NCI-H2107 (cell line): ENCODE measurements at regions not wholly inside any gene's neighbourhood (a gene's known extent, or its start where the extent isn't known, plus 50 kb on each side); places are given as distances from the start of the nearest gene placed in this dataset.

Experiments
- DNase-seq: peaks from one replicate; lab custom pipeline; 2025; lab: John Stamatoyannopoulos, UW

DNA sequence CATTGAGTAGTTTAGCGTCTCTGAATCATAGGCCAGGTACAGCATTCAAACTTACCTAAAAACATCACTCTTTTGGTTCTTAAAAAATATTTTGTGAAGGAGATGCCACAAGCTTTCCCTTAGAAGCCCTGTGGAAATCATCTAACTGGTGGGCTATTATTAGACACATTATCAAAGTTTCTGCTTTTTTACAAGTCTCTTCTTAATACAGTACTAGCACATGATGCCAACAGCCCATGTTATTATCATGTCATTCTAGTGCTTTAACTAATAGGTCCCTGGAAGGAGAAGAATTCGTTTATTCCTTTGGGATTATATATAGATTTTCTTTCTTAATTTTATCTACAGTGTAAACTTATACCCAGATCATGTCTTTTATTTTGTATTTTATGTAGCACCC lies 146.0 kb upstream of the PTPRK start:
- no peak for DNase-seq

DNA sequence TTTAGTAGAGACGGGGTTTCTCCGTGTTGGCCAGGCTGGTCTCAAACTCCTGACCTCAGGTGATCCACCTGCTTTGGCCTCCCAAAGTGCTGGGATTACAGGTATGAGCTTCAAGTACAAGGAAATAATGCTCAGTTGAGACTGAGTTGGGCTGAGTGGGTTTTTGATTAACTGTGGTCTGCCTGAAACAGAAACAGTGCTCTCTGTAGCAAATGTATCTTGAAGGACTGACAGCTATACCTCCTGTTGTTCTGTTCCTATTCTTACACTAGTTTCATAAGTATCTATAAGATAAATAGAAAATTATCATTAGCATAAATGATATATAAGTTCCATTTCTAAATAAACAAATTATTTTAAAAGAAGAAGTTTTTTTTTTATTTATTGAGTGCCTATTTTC lies 142.8 kb upstream of the PTPRK start:
- no peak for DNase-seq

DNA sequence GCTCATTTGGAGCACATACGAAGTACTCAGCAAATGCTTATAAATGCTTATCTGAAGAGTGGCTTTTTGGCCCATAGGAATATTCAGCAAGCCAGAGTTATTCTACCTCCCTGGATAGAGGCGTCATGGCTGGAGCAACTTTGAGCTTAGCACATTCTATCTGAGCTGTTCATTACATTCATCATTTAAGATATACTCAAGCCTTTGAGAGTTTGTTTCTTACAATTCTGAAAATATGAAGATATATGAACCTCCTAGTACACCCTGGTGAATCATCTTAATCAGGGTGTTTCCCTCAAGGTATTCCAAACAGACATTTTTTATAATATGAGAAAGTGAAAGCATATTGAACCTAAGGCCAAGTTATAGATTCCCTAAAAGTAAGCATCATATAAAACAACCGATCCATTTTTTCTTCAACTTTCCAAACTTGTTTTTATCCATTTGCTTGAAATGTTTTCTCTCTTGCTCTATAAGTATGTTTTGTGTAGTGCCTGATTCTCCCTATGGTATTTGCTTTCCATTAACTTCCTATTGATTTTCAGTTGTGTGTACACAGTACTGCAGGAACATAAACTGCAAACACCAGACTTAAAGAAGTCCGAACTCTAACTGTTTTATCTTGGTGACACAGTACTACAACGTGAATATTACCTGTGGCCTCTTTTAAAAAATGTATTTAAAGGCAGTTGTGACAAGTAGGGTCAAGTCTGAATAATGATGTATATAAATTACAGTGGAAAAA lies 139.7 kb upstream of the PTPRK start:
- no peak for DNase-seq

DNA sequence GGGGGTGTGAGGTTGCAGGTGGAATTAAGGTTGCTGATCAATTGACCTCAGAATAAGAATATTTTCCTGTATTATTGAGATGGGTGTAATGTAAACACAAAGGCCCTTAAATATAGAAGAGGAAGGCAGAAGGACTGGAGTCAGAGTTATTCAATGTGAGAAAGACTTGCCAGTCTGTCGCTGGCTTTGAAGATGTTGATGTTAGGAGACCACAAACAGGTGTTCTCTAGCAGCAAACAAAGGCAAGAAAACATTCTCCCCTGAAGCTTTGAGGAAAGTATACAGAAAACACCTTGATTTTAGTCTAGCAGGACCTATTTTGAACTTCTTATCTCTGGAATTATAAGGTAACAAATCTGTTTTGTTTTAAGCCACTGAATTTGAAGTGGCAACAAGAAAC lies 138.9 kb upstream of the PTPRK start:
- DNase-seq, result no peak

DNA sequence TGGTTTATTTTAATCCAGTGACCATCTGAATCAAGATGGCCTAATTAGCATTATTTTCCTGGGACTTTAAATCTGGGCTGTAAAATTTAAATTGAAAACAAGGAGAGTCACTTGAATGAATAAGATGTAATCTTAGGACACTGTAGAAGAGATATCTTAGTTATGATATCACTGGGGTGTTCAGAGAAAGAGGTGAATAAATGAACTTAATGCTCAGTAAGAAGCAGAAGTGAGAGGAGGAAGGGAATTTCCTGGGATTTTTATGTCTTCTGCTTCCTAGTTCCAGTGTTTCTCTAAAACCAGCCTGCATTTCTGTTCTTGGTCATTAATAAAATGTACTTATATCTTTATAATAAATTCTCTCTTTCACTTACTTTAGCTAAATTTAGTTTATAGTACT lies 136.8 kb upstream of the PTPRK start:
- DNase-seq, result no peak

DNA sequence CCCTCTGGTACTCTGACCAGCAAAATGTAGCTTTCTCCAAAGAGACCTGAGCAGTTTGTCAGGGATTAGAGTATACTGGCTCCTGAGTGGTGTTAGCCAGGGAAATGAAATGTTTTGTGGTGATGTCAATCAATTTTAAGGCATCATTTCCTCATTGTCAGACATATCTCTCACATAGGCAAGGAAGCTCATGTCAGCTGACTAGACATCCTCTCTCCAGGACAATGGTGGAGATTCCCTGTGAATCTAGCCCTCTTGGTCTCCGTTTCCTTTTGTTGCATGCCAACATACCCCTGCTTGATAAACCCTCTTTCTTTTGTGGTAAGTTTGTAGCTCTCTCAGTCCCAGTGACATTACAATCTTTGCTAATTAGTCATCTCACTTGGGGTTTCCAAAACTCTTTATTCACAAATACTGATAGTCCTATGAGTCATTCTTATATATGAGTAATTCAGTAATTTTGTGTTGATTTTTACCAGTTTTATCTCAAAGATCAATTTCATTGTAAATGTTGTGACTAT lies 135.6 kb upstream of the PTPRK start:
- no peak for DNase-seq

DNA sequence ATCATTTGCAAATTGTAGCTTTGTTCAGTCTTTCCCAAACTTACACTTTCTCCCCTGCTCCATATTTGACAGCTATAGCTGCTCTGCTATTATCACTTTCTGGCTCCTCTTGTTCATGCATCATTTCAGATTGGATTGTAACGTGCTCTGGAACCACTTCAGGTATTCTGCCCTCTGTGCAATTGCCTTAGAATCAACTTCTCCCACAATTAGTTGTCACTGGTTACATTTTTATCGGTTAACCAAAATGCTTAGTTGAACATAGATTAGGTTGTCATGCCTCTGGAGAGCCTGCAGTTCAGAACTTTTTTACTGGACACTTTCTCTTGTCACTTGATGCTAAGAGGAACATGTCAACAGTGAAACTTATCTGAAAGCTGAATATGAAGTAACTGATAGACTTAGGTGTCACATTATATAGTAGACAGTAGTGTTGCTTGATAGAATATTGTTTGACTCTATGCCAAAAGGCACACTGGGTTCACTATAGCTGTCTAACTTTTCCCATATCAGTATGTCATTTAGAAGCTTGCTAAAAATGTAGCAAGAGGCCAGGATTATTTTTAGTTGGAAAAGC lies 127.7 kb upstream of the PTPRK start:
- no peak for DNase-seq

DNA sequence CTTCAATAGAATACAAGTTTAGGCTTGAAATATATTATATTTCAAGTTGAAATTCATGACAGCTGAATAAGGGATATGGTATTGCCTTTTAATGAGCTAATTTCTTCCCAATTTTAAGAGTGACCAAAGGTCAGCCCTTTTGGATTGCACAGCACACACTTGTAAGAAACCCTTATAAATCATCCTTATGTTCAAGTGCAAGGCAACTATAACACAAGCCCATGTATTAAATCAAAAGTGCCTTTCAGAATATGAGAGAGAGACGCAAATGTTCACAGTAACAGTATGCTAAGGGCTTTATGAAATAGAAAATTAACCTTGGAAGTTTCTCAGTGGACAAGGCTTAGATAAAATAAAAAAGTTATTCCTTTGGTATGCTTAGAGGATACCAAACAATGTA lies 121.7 kb upstream of the PTPRK start:
- DNase-seq, result no peak

DNA sequence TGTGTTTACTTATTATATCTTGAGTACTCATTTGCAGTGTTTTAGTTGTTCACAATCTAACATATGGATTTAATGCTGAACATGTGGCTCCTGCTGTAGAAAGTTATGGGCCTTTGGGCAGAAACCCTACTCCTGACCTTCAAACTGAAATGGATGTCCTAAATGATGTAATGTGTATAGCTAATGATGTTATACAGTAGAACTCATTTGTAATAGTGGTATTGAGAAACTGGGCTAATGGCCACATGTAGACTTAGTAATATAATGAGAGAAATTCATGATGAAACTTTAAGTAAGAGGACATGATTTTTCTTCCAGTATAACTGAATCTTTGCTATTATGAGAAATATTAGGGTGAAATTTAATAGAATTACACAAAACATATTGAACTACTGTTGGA lies 121.3 kb upstream of the PTPRK start:
- DNase-seq, result no peak

DNA sequence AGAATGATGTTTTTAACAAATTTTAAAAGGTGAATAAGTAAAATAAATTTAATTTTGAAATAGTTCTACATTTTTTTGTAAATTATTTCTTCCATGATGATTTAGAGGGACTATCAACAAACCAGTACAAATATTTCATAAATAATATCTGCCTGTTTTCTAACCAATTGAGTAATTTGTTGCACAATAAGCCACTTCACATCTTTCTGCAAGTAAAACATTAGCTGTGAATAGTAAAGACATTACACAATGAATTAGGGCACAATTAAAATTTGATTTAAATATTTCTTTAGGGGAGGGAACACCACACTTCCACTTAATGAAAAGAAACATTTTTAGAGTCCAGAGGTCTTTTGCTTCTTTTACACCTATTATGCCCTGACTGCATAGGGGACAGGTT lies 118.4 kb upstream of the PTPRK start:
- DNase-seq, result no peak

DNA sequence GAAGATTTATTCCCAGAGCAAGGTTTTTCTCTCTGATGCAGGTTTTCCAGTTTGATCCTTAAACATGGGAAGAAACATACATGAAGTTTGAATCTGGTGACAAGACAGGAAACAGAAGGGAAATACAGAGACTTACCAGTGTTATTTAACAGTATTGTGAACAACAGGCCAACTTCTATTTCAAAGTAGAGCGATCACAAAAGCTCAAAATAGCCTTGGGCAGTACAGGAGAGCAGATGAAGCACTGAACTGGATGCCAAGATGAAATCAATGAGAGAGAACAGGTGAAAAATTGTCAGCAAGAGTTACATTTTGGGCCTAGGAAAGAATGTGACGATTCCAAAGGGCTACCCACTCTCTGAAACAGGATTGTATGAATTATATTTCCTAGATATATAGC lies 114.8 kb upstream of the PTPRK start:
- DNase-seq, result no peak

DNA sequence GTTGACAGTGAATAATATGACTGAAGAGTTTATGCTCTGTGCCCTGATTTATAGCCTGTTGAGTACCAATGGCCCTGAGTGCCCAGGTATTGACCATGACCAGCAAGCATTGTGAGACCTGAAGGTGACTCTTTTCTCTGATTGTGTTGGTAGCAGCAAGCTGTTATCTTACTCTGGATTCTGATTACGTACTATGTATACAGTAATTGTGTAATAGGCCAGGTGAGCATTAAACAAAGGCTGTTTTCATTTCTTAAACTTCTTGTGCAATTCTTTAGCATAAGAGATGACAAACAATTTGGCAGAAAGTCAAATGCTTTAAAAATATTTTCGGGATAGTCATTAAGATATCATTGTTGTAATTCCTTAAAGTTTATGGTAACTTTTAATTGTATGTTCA lies 111.7 kb upstream of the PTPRK start:
- DNase-seq, result no peak

DNA sequence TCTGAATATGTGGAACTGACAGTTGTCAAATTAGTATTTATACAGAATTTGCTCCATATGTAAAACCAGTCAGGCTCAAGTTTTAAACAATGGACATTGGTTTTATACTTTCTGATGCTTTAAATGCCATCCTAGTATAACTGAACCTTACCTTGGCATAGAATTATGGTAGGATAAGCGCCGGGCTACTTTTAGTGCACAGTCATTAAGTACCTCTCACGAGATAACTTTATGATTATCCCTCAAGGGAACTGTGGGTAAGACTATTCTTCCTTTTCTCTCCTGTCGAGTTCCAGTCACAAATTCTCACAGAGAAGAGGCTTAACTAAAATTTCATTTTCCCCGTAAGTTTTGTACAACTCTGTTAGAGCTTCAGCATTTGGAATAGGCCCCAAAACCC lies 110.6 kb upstream of the PTPRK start:
- no peak for DNase-seq

DNA sequence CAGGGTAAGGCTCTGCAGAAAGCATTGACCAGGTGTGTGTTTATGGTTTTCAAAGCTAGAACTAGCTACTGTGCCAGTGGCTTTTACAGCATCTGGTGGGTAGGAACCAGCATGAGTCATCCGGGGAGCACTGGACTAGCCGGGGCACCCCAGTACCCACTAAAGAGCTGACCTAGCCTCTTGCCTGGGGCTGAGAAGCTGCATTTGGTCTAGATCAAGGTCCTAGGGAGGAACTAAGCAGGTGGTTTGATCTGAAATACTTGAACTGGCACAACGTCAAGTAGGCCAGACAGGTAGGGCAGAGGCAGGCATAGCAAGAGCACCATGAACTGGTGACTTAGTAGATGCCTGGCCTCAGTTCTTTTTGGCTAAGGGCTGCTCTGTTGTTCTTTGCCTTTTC lies 109.8 kb upstream of the PTPRK start:
- DNase-seq, result no peak

DNA sequence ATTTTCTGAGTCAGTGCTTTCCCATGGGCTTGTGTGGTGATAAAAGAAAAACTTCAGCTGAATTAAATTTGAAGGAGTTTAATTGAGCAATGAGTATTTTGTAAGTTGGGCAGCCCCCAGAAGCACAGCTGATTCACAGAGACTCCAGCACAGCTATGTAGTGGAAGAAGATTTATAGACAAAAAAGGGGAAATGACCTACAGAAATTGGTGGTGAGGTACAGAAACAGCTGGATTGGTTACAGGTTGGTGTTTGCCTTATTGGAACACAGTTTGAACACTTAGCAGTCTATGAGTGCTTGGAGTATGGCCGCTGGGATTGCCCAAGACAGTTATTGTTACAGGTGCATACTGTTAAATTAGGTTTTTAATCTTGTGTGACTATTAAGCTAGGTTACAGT lies 96.9 kb upstream of the PTPRK start:
- no peak for DNase-seq

DNA sequence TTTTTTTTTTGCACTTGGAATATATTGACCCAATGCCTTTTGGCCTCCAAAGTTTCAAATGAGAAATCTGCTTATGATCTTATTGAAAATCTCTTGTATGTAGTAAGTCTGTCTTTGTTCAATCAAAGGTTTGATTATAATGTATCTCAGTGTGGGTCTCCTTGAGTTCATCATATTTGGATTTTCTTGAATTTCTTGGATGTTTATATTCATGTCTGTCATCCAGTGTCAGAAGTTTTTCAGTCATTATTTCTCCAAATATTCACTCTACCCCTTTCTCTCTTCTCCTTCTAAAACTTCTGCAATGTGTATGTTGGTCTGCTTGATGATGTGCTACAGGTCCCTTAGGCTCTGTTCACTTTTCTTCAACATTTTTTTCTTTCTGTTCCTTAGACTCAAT lies 95.9 kb upstream of the PTPRK start:
- no peak for DNase-seq

DNA sequence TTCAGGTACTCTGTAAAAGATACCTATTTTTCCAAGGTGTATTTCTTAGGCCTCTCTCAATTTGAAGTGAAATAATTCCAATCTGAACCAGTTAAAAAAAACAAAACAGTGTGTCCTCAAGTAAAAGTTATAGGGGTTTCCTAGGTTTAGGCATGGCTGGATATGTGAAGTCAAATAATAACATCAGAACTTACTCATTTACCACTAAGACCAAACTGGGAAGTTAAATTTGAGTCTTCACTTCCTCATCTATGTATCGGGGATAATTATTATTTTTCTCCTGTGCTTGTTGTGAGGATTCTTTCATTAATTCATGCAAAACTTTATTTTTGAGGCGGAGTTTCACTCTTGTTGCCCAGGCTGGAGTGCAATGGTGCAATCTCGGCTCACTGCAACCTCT lies 86.2 kb upstream of the PTPRK start:
- no peak for DNase-seq

DNA sequence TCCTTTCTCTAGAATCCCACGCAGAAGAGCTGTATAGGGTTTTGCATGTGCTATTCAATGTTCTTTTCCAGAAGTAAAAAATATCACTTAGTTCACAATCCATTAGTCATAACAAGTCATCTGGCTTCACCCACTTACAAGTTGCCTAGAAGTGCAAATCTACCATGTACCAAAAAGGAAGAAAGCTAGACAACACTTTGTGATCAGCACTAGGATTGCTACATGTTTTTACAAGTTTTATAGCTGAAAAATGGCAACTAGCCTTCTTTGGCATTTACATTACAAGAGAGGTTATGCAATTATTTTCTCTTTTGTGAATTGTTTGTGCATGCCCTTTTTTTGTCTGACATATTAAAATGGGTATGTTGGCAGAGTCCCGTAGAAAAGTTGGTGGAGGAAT lies 85.6 kb upstream of the PTPRK start:
- no peak for DNase-seq

DNA sequence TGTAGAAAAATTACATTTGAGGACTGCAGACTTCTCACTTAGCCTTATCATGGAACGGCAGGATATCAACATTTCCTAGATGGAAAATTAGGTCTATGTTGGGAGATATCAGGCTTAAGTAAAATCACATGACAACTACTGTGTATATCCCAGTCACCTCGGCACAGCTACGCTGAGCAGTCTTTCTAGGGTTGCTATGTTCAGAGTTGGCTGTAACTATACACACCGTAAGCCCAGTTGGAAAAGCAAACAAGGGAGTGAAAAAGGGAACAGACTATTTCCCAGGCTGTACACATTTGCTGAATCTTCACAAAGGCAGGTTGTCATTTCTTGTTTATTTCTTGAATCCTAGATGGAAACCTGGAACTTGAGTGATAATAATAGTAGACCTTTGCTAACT lies 80.7 kb upstream of the PTPRK start:
- DNase-seq, result no peak

DNA sequence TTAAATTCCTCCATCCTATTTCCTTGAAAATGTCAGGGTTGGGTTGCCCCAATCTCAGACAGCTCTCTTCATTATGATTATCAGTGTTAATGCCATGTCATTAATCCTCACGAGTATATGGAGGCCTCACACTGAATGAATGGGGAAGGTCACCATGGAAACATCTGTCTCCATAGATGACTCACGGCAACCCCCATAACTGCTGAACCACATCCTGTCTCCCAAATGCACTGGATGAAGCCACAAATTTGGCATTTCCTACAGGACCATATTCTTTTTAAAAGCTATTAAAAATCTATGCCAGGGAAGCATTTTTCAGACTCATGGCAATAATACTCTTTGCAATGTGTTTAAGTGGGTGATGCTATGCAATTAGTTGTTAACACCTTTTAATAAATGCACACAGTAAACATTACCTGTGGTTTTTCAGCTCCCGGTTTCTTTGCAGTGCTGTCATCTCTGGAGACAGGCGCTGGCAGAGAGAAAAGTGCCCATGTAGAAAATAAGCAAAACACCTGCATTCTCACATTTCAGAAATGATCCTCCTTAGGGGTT lies 80.1 kb upstream of the PTPRK start:
- no peak for DNase-seq

DNA sequence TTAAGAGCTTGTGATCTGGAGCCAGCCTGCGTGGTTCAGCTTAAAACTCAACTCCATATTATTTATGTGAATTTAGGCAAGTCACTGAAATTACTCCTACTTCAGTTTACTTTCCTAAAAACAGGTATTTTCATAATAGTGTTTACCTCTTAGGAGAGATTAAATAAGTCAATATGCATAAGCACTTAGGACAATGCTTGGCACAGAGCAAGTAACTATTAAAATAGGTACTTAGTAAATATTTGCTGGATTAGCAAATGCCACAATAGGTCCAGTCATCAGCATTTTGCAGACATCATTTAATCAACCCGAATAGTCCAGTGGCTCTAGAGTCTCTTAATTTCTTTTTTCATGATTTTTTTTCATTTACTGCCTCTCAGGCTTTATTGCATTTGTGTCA lies 78.6 kb upstream of the PTPRK start:
- no peak for DNase-seq

DNA sequence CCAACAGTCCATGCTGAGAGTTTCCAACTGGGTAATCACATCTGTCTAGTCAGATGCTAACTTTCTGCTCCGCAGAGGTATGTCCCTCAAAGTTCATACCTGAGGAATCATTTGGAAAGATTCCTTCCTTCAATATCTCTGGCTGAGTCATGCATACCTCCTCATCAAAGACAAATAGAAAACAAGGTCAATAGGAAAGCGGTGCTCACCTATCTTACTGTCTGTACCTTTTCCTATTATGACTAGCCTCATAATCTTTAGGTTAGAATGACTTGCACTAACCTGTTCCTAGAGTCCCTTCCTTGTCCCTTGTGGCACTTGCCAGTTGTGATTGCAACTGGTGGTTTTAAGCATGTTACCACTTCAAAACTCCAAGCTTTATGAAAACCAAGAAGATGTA lies 78.2 kb upstream of the PTPRK start:
- no peak for DNase-seq

DNA sequence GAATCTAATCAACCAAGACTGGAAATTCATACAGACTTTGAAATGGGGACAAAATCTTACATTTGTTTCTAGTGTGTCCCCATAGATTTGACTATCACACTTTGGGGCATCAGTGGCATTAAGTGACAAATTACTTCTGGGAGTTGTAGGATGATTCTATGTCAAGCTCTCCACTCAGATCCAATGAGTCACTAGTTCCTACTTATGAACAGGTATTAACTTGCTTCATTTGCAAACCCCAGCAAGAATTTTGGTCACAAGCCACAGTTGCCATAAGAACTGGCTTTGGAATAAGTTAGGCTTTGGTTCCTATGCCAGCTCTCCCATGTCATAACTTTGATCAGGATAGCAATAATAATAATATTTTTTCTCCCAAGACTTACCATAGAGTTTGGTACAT lies 77.6 kb upstream of the PTPRK start:
- DNase-seq, result no peak

DNA sequence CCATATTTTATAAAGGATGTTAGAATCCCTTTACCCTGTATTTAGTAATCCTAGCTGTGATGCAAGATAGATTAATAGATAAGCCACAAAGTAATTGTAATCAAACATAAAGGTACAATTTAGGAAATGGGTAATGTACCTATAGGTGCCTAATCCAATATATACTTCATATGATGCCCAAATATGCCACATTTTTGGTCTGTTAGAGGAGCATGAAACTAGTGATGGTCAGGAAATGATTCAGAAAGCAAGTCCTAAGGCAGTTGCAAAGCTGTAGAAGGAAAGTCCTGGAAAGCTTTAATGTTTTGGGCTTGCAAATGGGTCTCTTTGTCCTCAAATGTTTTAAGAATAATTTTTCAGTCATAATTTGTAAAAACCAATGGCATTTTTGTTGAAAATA lies 76.6 kb upstream of the PTPRK start:
- no peak for DNase-seq
